ENCODE measurements at regions not wholly inside any gene's neighbourhood (a gene's known extent, or its start where the extent isn't known, plus 50 kb on each side); places are given as distances from the start of the nearest gene placed in this dataset.

DNA sequence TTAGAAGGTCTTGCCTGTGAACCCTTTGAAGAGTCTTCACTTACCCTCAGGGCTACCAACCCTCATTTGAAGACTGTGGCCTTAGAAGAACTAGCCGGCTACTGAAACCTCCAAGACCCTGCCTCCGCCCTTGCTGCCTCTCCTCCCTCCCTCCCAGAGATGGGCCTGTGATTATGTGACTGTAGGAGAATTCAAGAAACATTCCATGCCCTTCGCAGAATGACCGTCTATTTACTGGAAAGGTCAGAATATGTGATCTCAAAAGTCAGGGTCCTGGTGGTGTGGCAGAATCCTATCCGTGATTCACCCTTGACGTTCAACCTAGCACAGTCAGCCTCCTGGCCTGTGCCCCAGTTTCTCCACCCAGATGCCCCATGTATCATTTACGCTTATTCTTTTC is 109.6 kb downstream of the CTNND1 start:
- ATAC-seq: no peak

GRCh38 chr11:57873196-57873911 is 111.8 kb downstream of the CTNND1 start:
- ATAC-seq: no peak
- no peak for TF ChIP-seq ZFP30 (CRISPR knock-in tag; IDR thresholded peaks at IDR 0.05)
- no peak for TF ChIP-seq CSRNP3 (CRISPR knock-in tag; IDR thresholded peaks at IDR 0.05)
- no peak for TF ChIP-seq GLIS3 (CRISPR knock-in tag; IDR thresholded peaks at IDR 0.05)
- no peak for TF ChIP-seq ESRRG (CRISPR knock-in tag; IDR thresholded peaks at IDR 0.05)
- TF ChIP-seq, protein P1, sequence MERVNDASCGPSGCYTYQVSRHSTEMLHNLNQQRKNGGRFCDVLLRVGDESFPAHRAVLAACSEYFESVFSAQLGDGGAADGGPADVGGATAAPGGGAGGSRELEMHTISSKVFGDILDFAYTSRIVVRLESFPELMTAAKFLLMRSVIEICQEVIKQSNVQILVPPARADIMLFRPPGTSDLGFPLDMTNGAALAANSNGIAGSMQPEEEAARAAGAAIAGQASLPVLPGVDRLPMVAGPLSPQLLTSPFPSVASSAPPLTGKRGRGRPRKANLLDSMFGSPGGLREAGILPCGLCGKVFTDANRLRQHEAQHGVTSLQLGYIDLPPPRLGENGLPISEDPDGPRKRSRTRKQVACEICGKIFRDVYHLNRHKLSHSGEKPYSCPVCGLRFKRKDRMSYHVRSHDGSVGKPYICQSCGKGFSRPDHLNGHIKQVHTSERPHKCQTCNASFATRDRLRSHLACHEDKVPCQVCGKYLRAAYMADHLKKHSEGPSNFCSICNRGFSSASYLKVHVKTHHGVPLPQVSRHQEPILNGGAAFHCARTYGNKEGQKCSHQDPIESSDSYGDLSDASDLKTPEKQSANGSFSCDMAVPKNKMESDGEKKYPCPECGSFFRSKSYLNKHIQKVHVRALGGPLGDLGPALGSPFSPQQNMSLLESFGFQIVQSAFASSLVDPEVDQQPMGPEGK (CRISPR knock-in tag; IDR thresholded peaks at IDR 0.05; ENCODE audit: borderline replicate concordance): no peak
- TF ChIP-seq BACH2 (CRISPR knock-in tag; IDR thresholded peaks at IDR 0.05; ENCODE audit: borderline replicate concordance): no peak
- TF ChIP-seq CSDC2 (CRISPR knock-in tag; IDR thresholded peaks at IDR 0.05): no peak
- no peak for TF ChIP-seq ISL1 (CRISPR knock-in tag; IDR thresholded peaks at IDR 0.05)
- TF ChIP-seq ZNF70 (CRISPR knock-in tag; IDR thresholded peaks at IDR 0.05): no peak
- no peak for TF ChIP-seq RARB (CRISPR knock-in tag; IDR thresholded peaks at IDR 0.05)
- TF ChIP-seq ZC3H10 (CRISPR knock-in tag; IDR thresholded peaks at IDR 0.05): no peak
- no peak for TF ChIP-seq ZFP3 (CRISPR knock-in tag; IDR thresholded peaks at IDR 0.05)
- no peak for TF ChIP-seq ARNTL (CRISPR knock-in tag; IDR thresholded peaks at IDR 0.05; ENCODE audit: borderline replicate concordance, low read depth)
- TF ChIP-seq CREB5 (CRISPR knock-in tag; IDR thresholded peaks at IDR 0.05; ENCODE audit: low read depth): no peak
- no peak for TF ChIP-seq TOX (CRISPR knock-in tag; IDR thresholded peaks at IDR 0.05; ENCODE audit: borderline replicate concordance)
- TF ChIP-seq ZNF8 (CRISPR knock-in tag; IDR thresholded peaks at IDR 0.05): no peak
- no peak for TF ChIP-seq SNAI2 (CRISPR knock-in tag; IDR thresholded peaks at IDR 0.05)

More for the DNA sequence above, 109.6 kb downstream of the CTNND1 start:
- no peak for TF ChIP-seq ESRRG (CRISPR knock-in tag; IDR thresholded peaks at IDR 0.05)
- TF ChIP-seq ZFP30 (CRISPR knock-in tag; IDR thresholded peaks at IDR 0.05): no peak
- TF ChIP-seq ZNF70 (CRISPR knock-in tag; IDR thresholded peaks at IDR 0.05): no peak
- TF ChIP-seq TOX (CRISPR knock-in tag; IDR thresholded peaks at IDR 0.05; ENCODE audit: borderline replicate concordance): no peak
- no peak for TF ChIP-seq ARNTL (CRISPR knock-in tag; IDR thresholded peaks at IDR 0.05; ENCODE audit: borderline replicate concordance, low read depth)

DNA sequence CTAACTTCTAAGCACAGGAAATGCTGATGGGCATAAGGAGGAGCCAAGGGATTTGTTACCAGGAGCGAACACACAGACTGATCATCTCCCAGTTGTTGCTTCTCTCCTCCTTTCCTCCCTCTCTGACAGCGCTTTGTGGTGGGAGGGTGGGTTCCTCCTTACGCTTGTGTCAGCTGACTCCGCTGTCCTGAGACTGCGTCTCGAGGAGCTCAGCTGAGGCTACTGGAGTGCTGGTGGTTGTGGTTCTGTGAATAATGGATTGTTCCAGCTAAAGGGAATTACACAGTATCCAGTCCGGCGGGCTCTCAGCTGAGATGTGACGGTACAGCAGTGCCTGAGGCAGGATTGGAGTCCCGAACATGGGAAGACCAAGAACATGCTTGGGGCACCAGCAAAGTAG is 113.4 kb downstream of the CTNND1 start:
- no peak for ATAC-seq
- no peak for TF ChIP-seq ESRRG (CRISPR knock-in tag; IDR thresholded peaks at IDR 0.05)
- TF ChIP-seq ZNF8 (CRISPR knock-in tag; IDR thresholded peaks at IDR 0.05): no peak
- TF ChIP-seq SNAI2 (CRISPR knock-in tag; IDR thresholded peaks at IDR 0.05): no peak
- no peak for TF ChIP-seq RARB (CRISPR knock-in tag; IDR thresholded peaks at IDR 0.05)
- no peak for TF ChIP-seq ARNTL (CRISPR knock-in tag; IDR thresholded peaks at IDR 0.05; ENCODE audit: borderline replicate concordance, low read depth)
- no peak for TF ChIP-seq ZC3H10 (CRISPR knock-in tag; IDR thresholded peaks at IDR 0.05)
- no peak for TF ChIP-seq PPARA (CRISPR knock-in tag; IDR thresholded peaks at IDR 0.05; ENCODE audit: borderline replicate concordance)
- TF ChIP-seq ZNF70 (CRISPR knock-in tag; IDR thresholded peaks at IDR 0.05): no peak
- TF ChIP-seq TCF4 (CRISPR knock-in tag; IDR thresholded peaks at IDR 0.05; ENCODE audit: borderline replicate concordance): no peak

DNA sequence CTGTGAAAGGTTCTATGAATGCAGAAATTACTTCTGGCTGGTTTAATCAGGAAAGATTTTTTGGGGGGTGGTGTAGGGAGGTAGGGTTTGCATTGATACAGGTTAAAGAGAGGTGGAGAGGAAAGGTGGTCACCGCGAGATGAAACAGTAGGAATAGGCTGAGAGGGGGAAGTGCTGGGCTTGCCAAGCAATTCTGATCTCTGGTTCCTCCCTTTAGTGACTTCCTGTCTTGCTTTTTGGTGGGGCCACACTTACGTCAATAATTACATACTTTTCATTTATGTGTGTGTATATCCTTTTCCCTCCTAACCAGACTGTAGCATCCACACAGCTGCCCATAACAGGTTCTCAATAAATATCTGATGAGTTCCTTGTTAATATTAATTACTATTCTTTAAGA is 120.0 kb downstream of the CTNND1 start:
- ATAC-seq: no peak
- no peak for TF ChIP-seq CSRNP3 (CRISPR knock-in tag; IDR thresholded peaks at IDR 0.05)
- no peak for TF ChIP-seq TOX (CRISPR knock-in tag; IDR thresholded peaks at IDR 0.05; ENCODE audit: borderline replicate concordance)
- no peak for TF ChIP-seq ZFP30 (CRISPR knock-in tag; IDR thresholded peaks at IDR 0.05)
- TF ChIP-seq ZNF8 (CRISPR knock-in tag; IDR thresholded peaks at IDR 0.05): no peak
- no peak for TF ChIP-seq SNAI2 (CRISPR knock-in tag; IDR thresholded peaks at IDR 0.05)
- TF ChIP-seq PPARA (CRISPR knock-in tag; IDR thresholded peaks at IDR 0.05; ENCODE audit: borderline replicate concordance): no peak
- TF ChIP-seq RARB (CRISPR knock-in tag; IDR thresholded peaks at IDR 0.05): no peak
- TF ChIP-seq ISL1 (CRISPR knock-in tag; IDR thresholded peaks at IDR 0.05): no peak
- TF ChIP-seq TCF4 (CRISPR knock-in tag; IDR thresholded peaks at IDR 0.05; ENCODE audit: borderline replicate concordance): no peak
- no peak for TF ChIP-seq ESRRG (CRISPR knock-in tag; IDR thresholded peaks at IDR 0.05)
- TF ChIP-seq ZFP3 (CRISPR knock-in tag; IDR thresholded peaks at IDR 0.05): no peak
- TF ChIP-seq BACH2 (CRISPR knock-in tag; IDR thresholded peaks at IDR 0.05; ENCODE audit: borderline replicate concordance): no peak
- no peak for TF ChIP-seq GLIS3 (CRISPR knock-in tag; IDR thresholded peaks at IDR 0.05)
- no peak for TF ChIP-seq TSHZ2 (CRISPR knock-in tag; IDR thresholded peaks at IDR 0.05)
- TF ChIP-seq CREB5 (CRISPR knock-in tag; IDR thresholded peaks at IDR 0.05; ENCODE audit: low read depth): no peak
- TF ChIP-seq CSDC2 (CRISPR knock-in tag; IDR thresholded peaks at IDR 0.05): no peak

Measured in SK-N-SH treated with all-trans-retinoic acid at 6 μM for 48 hours (cell line).